ENCODE measurements at regions not wholly inside any gene's neighbourhood (a gene's known extent, or its start where the extent isn't known, plus 50 kb on each side); places are given as distances from the start of the nearest gene placed in this dataset.
A peak's percentile ranks its signal among the peaks of the same experiment; 100 is the strongest.

DNA sequence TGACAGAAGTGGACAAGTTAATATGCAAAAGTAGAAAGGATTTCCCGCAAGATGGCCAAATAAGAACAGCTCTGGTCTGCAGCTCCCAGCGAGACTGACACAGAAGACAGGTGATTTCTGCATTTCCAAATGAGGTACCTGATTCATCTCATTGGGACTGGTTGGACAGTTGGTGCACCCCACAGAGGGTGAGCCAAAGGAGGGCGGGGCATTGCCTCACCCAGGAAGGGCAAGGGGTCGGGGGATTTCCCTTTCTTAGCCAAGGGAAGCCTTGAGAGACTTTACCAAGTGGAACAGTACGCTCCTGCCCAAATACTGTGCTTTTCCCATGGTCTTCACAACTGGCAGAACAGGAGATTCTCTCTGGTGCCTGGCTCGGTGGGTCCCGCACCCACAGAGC lies 191.3 kb downstream of the ALG10B start:
- peaks cover 4% of the 10 kb centered on the region for H3K27me3 ChIP-seq
- H3K4me1 ChIP-seq = no peaks in the 10 kb centered on the region
- no peak for ATAC-seq
- no peaks in the 10 kb centered on the region for H3K9me3 ChIP-seq
- WGBS, 2 donors (ENCODE audit: low coverage in 1 of 2) = 77 to 100% methylated on average over 1 to 4 of the region's 7 CpGs
- no peaks in the 10 kb centered on the region for H3K36me3 ChIP-seq
- H3K4me3 ChIP-seq = no peak overlapping the region
- no peak overlapping the region for H3K27ac ChIP-seq
- TF ChIP-seq, protein P1, sequence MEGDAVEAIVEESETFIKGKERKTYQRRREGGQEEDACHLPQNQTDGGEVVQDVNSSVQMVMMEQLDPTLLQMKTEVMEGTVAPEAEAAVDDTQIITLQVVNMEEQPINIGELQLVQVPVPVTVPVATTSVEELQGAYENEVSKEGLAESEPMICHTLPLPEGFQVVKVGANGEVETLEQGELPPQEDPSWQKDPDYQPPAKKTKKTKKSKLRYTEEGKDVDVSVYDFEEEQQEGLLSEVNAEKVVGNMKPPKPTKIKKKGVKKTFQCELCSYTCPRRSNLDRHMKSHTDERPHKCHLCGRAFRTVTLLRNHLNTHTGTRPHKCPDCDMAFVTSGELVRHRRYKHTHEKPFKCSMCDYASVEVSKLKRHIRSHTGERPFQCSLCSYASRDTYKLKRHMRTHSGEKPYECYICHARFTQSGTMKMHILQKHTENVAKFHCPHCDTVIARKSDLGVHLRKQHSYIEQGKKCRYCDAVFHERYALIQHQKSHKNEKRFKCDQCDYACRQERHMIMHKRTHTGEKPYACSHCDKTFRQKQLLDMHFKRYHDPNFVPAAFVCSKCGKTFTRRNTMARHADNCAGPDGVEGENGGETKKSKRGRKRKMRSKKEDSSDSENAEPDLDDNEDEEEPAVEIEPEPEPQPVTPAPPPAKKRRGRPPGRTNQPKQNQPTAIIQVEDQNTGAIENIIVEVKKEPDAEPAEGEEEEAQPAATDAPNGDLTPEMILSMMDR (IDR thresholded peaks at IDR 0.05) = no peak
- TF ChIP-seq POLR2A (IDR thresholded peaks at IDR 0.05) (no peak), POLR2AphosphoS5 (IDR thresholded peaks at IDR 0.05) (no peak), EP300 (IDR thresholded peaks at IDR 0.05) (no peak)

DNA sequence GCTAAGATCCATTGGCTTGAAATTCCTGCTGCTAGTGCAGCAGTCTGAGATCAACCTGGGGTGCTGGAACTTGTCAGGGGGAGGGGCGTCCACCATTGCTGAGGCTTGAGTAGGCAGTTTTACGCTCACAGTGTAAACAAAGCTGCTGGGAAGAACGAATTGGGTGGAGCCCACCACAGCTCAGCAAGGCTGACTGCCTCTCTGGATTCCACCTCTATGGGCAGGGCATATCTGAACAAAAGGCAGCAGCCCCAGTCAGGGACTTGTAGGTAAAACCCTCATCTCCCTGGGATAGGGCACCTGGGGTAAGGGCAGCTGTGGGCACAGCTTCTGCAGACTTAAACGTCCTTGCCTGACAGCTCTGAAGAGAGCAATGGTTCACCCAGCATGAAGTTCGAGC lies 191.7 kb downstream of the ALG10B start:
- H3K4me3 ChIP-seq = no peak overlapping the region
- TF ChIP-seq EP300 (IDR thresholded peaks at IDR 0.05) (no peak), POLR2A (IDR thresholded peaks at IDR 0.05) (no peak), POLR2AphosphoS5 (IDR thresholded peaks at IDR 0.05) (no peak)
- TF ChIP-seq, protein P1 (IDR thresholded peaks at IDR 0.05) = no peak
- H3K4me1 ChIP-seq = no peaks in the 10 kb centered on the region
- WGBS, 2 donors (ENCODE audit: low coverage in 1 of 2) = no CpG with 5 or more reads among the region's 5 CpGs
- peaks cover 4% of the 10 kb centered on the region for H3K27me3 ChIP-seq
- no peaks in the 10 kb centered on the region for H3K9me3 ChIP-seq
- H3K27ac ChIP-seq = no peak overlapping the region
- H3K36me3 ChIP-seq = no peaks in the 10 kb centered on the region
- ATAC-seq = no peak

DNA sequence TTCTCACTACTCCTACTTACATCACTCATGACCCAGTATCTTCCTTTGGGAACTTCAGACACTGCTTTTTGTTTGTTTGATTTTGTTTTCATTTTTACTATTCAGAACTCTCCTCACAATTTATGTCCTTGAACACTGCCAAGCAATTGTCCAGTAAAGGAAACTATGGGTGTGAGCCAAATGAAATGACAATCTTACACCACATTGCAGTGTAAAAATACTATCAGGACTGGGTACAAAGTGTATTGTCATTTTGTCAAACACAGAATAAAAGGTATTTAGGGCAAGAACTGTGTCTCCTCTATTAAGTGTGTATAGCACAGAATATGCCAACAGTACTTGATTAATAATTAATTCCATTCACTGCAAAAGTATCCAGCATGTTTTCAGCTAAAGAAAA lies 199.3 kb downstream of the ALG10B start:
- peak overlapping the region in 2 of 4 donors; percentile 25 to 50 for H3K27ac ChIP-seq

DNA sequence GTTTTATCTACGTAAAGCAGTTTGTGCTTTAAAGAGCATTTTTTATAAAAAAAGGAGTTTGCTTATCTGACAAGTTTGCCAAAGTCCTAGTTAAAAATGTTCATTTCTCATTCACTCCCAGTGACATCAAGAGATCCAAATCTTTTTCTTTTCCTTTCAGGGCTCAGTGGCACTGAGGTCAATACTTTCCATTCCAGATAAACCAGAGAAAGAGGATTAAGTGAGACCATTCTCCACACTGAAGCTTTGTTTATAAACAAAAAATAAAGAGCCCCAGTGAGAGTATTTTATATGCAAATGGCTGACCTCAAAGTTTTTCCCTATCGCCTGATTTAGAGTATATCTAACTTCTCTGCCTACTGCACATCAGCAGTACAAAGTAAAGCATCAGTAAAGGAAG lies 199.8 kb downstream of the ALG10B start:
- TF ChIP-seq EP300 (IDR thresholded peaks at IDR 0.05) = no peak
- TF ChIP-seq POLR2A (IDR thresholded peaks at IDR 0.05) = no peak
- TF ChIP-seq POLR2AphosphoS5 (IDR thresholded peaks at IDR 0.05) = no peak
- TF ChIP-seq, protein P1 (IDR thresholded peaks at IDR 0.05) = no peak
- H3K9me3 ChIP-seq = no peaks in the 10 kb centered on the region
- H3K4me3 ChIP-seq = no peak overlapping the region
- H3K36me3 ChIP-seq = no peaks in the 10 kb centered on the region
- peak overlapping the region in 1 of 4 donors; percentile 25 for H3K27ac ChIP-seq
- no peak for ATAC-seq
- peaks cover 0 to 18% (median 0%) of the 10 kb centered on the region in 3 donors for H3K4me1 ChIP-seq
- no peaks in the 10 kb centered on the region for H3K27me3 ChIP-seq
- WGBS, 2 donors (ENCODE audit: low coverage in 1 of 2) = 14 to 29% methylated on average over 2 of the region's 2 CpGs

More for the DNA sequence above, 199.3 kb downstream of the ALG10B start:
- Histone ChIP-seq H3K9me3 (no peaks in the 10 kb centered on the region), H3K27me3 (no peaks in the 10 kb centered on the region), H3K4me3 (no peak overlapping the region), H3K36me3 (no peaks in the 10 kb centered on the region), H3K4me1 (peaks cover 0 to 18% (median 0%) of the 10 kb centered on the region in 3 donors)
- ATAC-seq = no peak
- TF ChIP-seq POLR2A (IDR thresholded peaks at IDR 0.05) = no peak
- TF ChIP-seq, protein P1 (IDR thresholded peaks at IDR 0.05) = no peak
- no peak for TF ChIP-seq EP300 (IDR thresholded peaks at IDR 0.05)
- TF ChIP-seq POLR2AphosphoS5 (IDR thresholded peaks at IDR 0.05) = no peak

DNA sequence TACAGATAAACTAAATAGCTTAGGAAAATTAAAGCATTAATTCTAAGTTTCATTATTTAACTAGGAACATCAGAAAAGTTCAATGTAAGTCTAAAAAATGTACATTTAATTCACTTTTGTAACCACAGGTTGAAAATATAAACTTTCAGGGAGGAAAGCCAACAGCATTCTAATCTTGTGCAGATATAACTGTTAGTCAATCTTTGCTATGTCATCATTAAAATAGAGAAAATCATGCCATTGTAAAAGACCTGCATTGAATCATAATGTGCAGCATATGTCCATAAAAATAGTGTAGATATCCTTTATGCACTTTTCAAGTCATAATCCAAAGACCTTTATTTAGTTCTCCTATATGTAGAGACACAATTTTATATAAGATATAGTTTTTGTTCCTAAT lies 207.3 kb downstream of the ALG10B start:
- H3K36me3 ChIP-seq = no peaks in the 10 kb centered on the region
- no peaks in the 10 kb centered on the region for H3K27me3 ChIP-seq
- no peak for ATAC-seq
- no peaks in the 10 kb centered on the region for H3K4me1 ChIP-seq
- H3K27ac ChIP-seq = no peak overlapping the region
- no peaks in the 10 kb centered on the region for H3K9me3 ChIP-seq
- H3K4me3 ChIP-seq = no peak overlapping the region
- no peak for TF ChIP-seq POLR2AphosphoS5 (IDR thresholded peaks at IDR 0.05)
- TF ChIP-seq, protein P1 (IDR thresholded peaks at IDR 0.05) = no peak
- TF ChIP-seq POLR2A (IDR thresholded peaks at IDR 0.05) = no peak
- no peak for TF ChIP-seq EP300 (IDR thresholded peaks at IDR 0.05)
